NCI-H2107 treated with DMSO at 0.1 percent for 48 hours (cell line): ENCODE measurements at regions not wholly inside any gene's neighbourhood (a gene's known extent, or its start where the extent isn't known, plus 50 kb on each side); places are given as distances from the start of the nearest gene placed in this dataset.
"Not testable (repeated sequence)": the region's sequence is repeated elsewhere in the genome, so short reads cannot be mapped to it uniquely, and the experiment has no call there.

Experiments
- DNase-seq: peaks from one replicate; lab custom pipeline; 2025; ENCODE audit not compliant: unreplicated experiment; lab: John Stamatoyannopoulos, UW

DNA sequence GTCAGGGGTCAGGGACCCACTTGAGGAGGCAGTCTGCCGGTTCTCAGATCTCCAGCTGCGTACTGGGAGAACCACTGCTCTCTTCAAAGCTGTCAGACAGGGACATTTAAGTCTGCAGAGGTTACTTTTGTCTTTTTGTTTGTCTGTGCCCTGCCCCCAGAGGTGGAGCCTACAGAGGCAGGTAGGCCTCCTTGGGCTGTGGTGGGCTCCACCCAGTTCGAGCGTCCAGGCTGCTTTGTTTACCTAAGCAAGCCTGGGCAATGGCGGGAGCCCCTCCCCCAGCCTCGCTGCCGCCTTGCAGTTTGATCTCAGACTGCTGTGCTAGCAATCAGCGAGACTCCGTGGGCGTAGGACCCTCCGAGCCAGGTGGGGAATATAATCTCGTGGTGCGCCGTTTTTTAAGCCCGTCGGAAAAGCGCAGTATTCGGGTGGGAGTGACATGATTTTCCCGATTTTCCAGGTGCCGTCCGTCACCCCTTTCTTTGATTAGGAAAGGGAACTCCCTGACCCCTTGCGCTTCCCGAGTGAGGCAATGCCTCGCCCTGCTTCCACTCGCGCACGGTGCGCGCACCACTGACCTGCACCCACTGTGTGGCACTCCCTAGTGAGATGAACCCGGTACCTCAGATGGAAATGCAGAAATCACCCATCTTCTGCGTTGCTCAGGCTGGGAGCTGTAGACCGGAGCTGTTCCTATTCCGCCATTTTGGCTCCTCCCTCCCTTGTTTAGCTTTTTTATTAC is 268.6 kb upstream of the SATB1 start:
- DNase-seq, result not testable (repeated sequence)

DNA sequence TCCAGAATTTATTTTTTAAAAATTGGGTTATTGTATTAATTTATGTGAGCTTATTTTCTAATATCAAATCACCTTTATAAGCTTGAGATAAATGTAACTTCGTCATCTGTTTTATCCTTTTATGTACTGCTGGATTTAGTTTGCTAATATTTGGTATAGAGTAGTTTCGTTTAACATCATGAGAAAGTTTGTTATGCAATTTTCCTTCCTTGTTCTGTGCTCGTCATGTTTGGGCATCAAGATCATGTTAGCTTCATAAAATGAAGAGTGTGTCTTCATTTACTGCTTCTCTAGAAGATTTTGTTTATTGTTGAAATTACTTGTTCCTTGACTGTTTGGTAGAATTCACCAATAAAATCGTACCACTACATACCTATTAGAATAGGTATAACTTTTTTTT is 262.1 kb upstream of the SATB1 start:
- DNase-seq, result no peak

DNA sequence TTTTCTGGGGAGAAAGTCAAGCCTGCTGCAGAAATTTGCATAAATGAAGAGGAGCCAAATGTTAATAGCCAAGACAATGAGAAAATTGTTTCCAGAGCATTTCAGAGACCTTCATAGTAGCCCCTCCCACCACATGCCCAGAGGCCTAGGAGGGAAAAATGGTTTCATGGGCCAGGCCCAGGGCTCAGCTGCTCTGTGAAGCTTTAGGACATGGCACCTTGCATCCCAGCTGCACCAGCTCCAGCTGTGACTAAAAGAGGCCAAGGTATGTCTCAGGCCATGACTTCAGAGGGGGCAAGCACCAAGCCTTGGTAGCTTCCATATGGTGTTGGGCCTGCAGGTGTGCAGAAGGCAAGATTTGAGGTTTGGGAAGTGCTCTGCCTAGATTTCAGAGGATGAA is 258.8 kb upstream of the SATB1 start:
- DNase-seq, result no peak

- DNase-seq, result no peak
These were observed 256.7 kb upstream of the SATB1 start for GRCh38 chr3:18681818-18682345.

DNA sequence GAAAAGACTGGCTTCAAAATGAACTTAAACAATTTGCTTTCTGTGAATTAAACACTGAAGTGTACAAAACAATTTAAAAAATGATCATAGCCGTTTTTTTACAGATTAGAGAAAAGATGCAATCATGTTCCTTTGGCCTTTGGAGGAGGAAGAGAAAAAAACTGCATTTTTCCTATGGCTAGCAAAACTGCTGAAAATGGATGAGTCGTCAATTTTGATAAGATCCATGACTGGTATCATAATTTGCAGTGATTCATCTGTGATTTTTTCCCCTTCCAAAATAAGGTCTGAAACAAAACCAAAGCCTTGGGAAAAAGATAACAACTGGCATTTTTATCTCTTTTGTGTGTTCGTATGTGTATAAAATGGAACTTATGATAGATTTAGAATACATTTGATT is 255.6 kb upstream of the SATB1 start:
- DNase-seq, result no peak

DNA sequence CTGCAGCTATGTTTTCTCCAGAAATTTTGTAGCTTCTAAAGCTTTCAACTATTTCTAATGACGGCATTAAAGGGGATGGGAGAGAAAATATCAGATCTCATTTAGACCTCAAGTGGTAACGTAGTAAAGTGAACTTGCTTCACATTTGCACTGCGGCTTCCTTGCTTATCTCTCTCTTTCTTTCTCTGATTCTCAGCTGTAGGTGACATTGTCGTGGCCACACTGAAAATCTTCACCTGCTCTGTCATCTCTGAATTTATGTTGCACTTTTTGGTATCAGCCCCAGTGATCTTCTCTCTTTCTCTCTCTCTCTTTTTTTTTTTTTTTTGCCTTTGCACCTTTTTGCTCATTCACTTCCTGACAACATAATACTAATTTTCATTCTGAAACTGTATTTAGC is 254.1 kb upstream of the SATB1 start:
- no peak for DNase-seq

DNA sequence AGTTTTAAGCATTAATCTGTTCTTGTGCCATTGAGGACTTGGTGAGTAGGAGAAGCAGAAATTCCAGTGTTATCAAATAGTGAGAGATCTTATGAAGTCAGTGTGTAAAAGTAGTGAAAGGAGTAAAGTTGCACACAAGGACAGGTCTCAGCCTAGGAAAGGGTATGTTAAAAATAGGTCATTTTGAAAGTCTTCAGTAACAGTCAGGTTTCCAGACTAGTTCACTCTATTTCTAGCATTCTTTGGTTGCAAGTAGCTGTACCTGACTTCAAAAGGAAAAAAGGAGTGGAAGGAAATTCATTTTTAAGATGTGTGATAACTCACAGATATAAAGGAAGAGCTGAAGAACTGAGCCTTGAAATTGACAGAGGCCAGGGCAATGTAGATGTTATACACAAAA is 250.1 kb upstream of the SATB1 start:
- DNase-seq, result no peak

- DNase-seq, result no peak
These were observed 247.4 kb upstream of the SATB1 start for GRCh38 chr3:18672561-18672960.

- DNase-seq, result no peak
These were observed 245.6 kb upstream of the SATB1 start for GRCh38 chr3:18670759-18671158.

DNA sequence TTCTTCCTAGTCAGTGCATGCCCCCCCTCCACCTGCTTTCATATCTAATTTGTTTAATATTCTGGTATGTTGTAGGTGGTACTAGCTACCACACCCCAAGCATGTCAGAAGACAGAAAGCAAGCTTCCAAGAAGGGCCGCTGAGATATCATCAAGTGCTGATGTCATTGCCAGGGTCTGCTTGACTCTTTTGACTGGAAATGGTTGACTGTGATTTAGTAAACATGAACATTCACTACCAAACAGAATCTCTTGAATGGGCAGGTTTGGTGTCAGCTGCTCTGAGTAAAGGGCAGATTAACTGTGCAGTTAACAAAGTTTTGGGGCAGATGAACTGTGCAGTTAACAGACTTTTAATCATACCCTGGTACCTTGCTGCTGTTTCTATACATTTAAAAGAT is 244.2 kb upstream of the SATB1 start:
- no peak for DNase-seq

GRCh38 chr3:18667552-18667951 is 242.4 kb upstream of the SATB1 start:
- DNase-seq, result no peak

DNA sequence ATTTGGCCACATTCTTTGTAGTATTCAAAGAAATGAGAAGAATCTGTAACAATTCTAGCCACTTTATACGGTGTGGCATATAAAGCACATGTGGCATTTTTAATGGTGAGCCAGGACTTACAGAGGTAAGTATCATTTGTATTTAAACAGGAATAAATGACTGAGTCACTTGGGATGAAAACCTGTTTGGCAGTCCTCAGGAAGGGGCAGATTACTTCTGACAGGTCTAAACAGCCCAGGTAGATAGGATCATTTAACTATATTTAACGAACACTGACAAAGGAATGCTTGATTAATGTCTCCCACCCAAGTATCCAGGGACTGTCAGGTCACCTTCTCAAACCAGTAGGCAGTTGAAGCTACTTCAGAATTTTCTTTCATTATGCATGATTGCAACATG is 241.5 kb upstream of the SATB1 start:
- no peak for DNase-seq

- no peak for DNase-seq
These were observed 234.9 kb upstream of the SATB1 start for GRCh38 chr3:18660059-18660458.

DNA sequence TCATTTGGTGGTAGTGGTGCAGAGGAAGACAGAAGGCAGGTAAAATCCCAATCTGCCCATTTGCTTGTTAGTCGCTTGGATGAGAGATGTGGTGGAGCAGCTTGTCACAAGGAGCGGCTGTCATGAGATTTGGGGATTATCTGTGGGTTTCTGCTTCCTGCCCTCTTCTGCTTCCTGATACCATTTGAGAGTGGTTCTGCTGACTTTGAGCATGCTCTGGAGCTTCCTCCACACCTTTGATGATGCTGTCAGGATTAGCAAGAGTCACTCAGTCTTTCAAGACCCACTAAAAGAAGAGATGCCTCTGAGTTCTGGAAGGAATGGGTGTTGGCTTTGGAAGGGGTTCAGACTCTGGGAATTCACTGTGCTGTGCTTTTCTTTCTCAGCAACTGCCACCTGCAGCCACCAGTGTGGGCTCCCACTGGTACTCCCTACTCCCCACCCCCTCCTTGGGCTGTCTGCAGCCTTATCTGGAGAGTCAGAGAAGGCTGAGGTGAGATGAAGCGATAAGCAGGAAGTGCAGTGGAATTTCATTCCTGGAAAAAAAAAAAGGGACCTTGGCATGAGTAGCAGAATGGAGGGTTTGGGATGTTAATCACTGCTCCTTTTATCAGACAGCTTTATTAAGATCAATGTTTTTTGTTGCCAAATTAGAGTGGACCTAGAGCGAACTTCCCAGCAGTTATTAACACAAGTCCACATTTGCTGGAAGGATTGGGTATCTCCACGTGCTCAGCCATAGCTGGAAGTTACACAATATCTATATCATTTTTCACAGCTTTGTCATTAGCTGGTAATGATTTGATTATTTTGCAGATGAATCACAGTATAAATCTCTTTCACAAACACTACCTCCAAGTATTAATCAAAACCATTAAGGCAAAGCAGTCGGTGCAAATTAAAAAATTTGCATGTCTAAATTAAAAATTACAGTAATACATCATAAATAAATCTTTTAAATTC is 233.0 kb upstream of the SATB1 start:
- no peak for DNase-seq

DNA sequence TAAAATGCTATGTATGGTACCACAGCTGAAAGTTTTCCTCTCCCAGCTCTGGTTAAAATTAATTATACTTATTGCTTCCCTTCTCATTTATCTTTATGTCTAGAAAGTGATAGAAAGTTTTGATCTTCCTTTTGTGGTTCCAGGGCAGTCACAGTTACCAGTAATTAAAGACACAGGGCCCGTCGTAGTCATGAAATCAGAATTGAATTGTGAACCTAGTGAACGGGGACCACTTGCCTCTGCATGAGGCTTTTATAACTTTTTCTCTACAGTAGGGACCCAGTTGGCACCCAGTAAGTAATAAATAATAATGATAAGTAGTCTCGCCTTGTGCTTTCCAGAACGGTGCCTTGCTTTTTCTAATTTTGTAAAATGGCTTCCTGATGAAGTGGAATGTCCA is 231.7 kb upstream of the SATB1 start:
- DNase-seq, result no peak

- DNase-seq, result no peak
These were observed 231.3 kb upstream of the SATB1 start for GRCh38 chr3:18656410-18656809.

GRCh38 chr3:18655827-18656226 is 230.7 kb upstream of the SATB1 start:
- DNase-seq, result no peak

DNA sequence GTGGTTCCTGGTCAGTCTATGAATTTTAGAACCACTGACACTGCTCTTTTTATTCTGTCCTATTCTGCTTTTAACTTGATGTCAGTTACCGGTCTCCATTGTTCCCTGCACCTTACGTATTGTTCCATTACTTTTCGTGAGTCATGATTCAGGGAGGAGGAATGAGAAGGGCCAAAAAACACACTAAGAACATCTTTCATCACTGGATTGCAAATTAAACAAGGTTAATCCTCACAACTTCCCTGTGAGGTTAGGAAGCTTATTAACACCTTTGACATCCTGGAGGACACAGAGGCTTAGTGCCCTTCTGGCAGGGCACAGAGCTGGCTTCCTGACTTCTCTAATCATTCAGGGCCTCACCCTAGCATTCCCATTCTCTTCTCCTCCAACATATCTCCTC is 227.6 kb upstream of the SATB1 start:
- no peak for DNase-seq

- no peak for DNase-seq
These were observed 225.6 kb upstream of the SATB1 start for GRCh38 chr3:18650731-18651130.

DNA sequence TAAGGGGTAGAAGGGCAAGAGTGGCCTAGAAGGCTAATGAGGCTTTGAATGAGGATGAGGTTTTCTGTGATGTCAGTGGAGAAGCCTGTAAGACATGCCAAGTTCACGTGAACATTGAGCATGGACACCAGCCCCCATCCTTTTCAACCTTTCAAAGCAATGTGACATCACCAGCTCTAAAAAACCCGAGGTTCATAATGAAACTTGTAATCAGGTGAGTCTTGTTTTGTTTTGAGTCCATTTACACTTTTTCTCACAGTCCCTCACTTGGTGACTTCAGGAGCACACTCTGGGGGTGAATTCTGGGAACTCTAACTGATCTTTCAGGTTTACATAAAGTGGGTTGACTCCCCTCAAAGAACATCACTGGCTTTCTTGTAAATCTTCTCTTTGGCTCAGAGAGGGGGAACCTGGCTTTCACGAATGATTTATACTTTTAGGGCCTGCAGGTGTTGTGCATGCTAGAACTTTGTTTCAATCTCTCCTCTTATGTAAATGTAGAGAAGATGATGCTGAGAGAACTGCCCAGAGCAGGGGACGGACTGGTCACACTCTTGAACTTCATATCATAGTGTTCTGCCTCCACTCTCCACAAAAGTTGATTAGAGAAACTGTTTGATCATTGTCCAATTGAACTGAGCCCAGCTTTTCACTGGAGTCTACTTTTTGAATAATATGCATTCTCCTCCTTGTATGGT is 224.7 kb upstream of the SATB1 start:
- DNase-seq, result no peak

GRCh38 chr3:18648868-18649462 is 223.8 kb upstream of the SATB1 start:
- DNase-seq, result no peak
